ENCODE measurements at regions not wholly inside any gene's neighbourhood (a gene's known extent, or its start where the extent isn't known, plus 50 kb on each side); places are given as distances from the start of the nearest gene placed in this dataset.

- H3K4me1 ChIP-seq (ENCODE audit: control insufficient read depth in 3 of 3, insufficient read depth in 3 of 3, low read length in 3 of 3) = no peaks in the 10 kb centered on the region
- no peaks in the 10 kb centered on the region for H3K27me3 ChIP-seq (ENCODE audit: control insufficient read depth in 3 of 3, insufficient read depth in 3 of 3, low read length in 3 of 3)
- H3K9me3 ChIP-seq (ENCODE audit: control insufficient read depth in 3 of 3, low read length in 3 of 3) = no peaks in the 10 kb centered on the region
- H3K9ac ChIP-seq (ENCODE audit: low read depth in 1 of 3, low read length in 3 of 3) = no peak overlapping the region
- no peak overlapping the region for H3K27ac ChIP-seq (ENCODE audit: low read depth, low read length)
- H3K36me3 ChIP-seq (ENCODE audit: control insufficient read depth in 3 of 3, insufficient read depth in 3 of 3, low read length in 3 of 3) = no peaks in the 10 kb centered on the region
- H3K4me3 ChIP-seq (ENCODE audit: low read length in 3 of 3) = no peak overlapping the region
Measured at GRCh38 chr3:144127700-144128099, 156.1 kb downstream of the DIPK2A start.

GRCh38 chr3:144128108-144128892 lies 156.7 kb downstream of the DIPK2A start:
- Histone ChIP-seq H3K4me1 (ENCODE audit: control insufficient read depth in 3 of 3, insufficient read depth in 3 of 3, low read length in 3 of 3) (no peaks in the 10 kb centered on the region), H3K4me3 (ENCODE audit: low read length in 3 of 3) (no peak overlapping the region), H3K36me3 (ENCODE audit: control insufficient read depth in 3 of 3, insufficient read depth in 3 of 3, low read length in 3 of 3) (no peaks in the 10 kb centered on the region), H3K9ac (ENCODE audit: low read depth in 1 of 3, low read length in 3 of 3) (no peak overlapping the region), H3K27me3 (ENCODE audit: control insufficient read depth in 3 of 3, insufficient read depth in 3 of 3, low read length in 3 of 3) (no peaks in the 10 kb centered on the region), H3K9me3 (ENCODE audit: control insufficient read depth in 3 of 3, low read length in 3 of 3) (no peaks in the 10 kb centered on the region), H3K27ac (ENCODE audit: low read depth, low read length) (no peak overlapping the region)

GRCh38 chr3:144129536-144130214 lies 158.1 kb downstream of the DIPK2A start:
- H3K27me3 ChIP-seq (ENCODE audit: control insufficient read depth in 3 of 3, insufficient read depth in 3 of 3, low read length in 3 of 3) = no peaks in the 10 kb centered on the region
- no peaks in the 10 kb centered on the region for H3K36me3 ChIP-seq (ENCODE audit: control insufficient read depth in 3 of 3, insufficient read depth in 3 of 3, low read length in 3 of 3)
- no peak overlapping the region for H3K27ac ChIP-seq (ENCODE audit: low read depth, low read length)
- H3K9me3 ChIP-seq (ENCODE audit: control insufficient read depth in 3 of 3, low read length in 3 of 3) = no peaks in the 10 kb centered on the region
- no peak overlapping the region for H3K9ac ChIP-seq (ENCODE audit: low read depth in 1 of 3, low read length in 3 of 3)
- no peak overlapping the region for H3K4me3 ChIP-seq (ENCODE audit: low read length in 3 of 3)
- no peaks in the 10 kb centered on the region for H3K4me1 ChIP-seq (ENCODE audit: control insufficient read depth in 3 of 3, insufficient read depth in 3 of 3, low read length in 3 of 3)

- Histone ChIP-seq H3K9me3 (ENCODE audit: control insufficient read depth in 3 of 3, low read length in 3 of 3) (no peaks in the 10 kb centered on the region), H3K36me3 (ENCODE audit: control insufficient read depth in 3 of 3, insufficient read depth in 3 of 3, low read length in 3 of 3) (no peaks in the 10 kb centered on the region), H3K27me3 (ENCODE audit: control insufficient read depth in 3 of 3, insufficient read depth in 3 of 3, low read length in 3 of 3) (no peaks in the 10 kb centered on the region), H3K9ac (ENCODE audit: low read depth in 1 of 3, low read length in 3 of 3) (no peak overlapping the region), H3K4me3 (ENCODE audit: low read length in 3 of 3) (no peak overlapping the region), H3K4me1 (ENCODE audit: control insufficient read depth in 3 of 3, insufficient read depth in 3 of 3, low read length in 3 of 3) (peaks cover 0 to 7% (median 0%) of the 10 kb centered on the region in 3 donors), H3K27ac (ENCODE audit: low read depth, low read length) (no peak overlapping the region)
Measured at GRCh38 chr3:144141074-144141473, 169.5 kb downstream of the DIPK2A start.

GRCh38 chr3:144141496-144141895 lies 169.9 kb downstream of the DIPK2A start:
- H3K9ac ChIP-seq (ENCODE audit: low read depth in 1 of 3, low read length in 3 of 3) = no peak overlapping the region
- H3K4me1 ChIP-seq (ENCODE audit: control insufficient read depth in 3 of 3, insufficient read depth in 3 of 3, low read length in 3 of 3) = peaks cover 0 to 7% (median 0%) of the 10 kb centered on the region in 3 donors
- no peak overlapping the region for H3K27ac ChIP-seq (ENCODE audit: low read depth, low read length)
- no peaks in the 10 kb centered on the region for H3K27me3 ChIP-seq (ENCODE audit: control insufficient read depth in 3 of 3, insufficient read depth in 3 of 3, low read length in 3 of 3)
- no peaks in the 10 kb centered on the region for H3K36me3 ChIP-seq (ENCODE audit: control insufficient read depth in 3 of 3, insufficient read depth in 3 of 3, low read length in 3 of 3)
- H3K4me3 ChIP-seq (ENCODE audit: low read length in 3 of 3) = no peak overlapping the region
- H3K9me3 ChIP-seq (ENCODE audit: control insufficient read depth in 3 of 3, low read length in 3 of 3) = no peaks in the 10 kb centered on the region

- no peak overlapping the region for H3K9ac ChIP-seq (ENCODE audit: low read depth in 1 of 3, low read length in 3 of 3)
- H3K36me3 ChIP-seq (ENCODE audit: control insufficient read depth in 3 of 3, insufficient read depth in 3 of 3, low read length in 3 of 3) = no peaks in the 10 kb centered on the region
- H3K27ac ChIP-seq (ENCODE audit: low read depth, low read length) = peak overlapping the region; percentile 31
- no peaks in the 10 kb centered on the region for H3K27me3 ChIP-seq (ENCODE audit: control insufficient read depth in 3 of 3, insufficient read depth in 3 of 3, low read length in 3 of 3)
- H3K4me1 ChIP-seq (ENCODE audit: control insufficient read depth in 3 of 3, insufficient read depth in 3 of 3, low read length in 3 of 3) = peaks cover 0 to 7% (median 0%) of the 10 kb centered on the region in 3 donors
- H3K4me3 ChIP-seq (ENCODE audit: low read length in 3 of 3) = no peak overlapping the region
- H3K9me3 ChIP-seq (ENCODE audit: control insufficient read depth in 3 of 3, low read length in 3 of 3) = no peaks in the 10 kb centered on the region
Measured at GRCh38 chr3:144142151-144142840, 170.7 kb downstream of the DIPK2A start.

- Histone ChIP-seq H3K36me3 (ENCODE audit: control insufficient read depth in 3 of 3, insufficient read depth in 3 of 3, low read length in 3 of 3) (no peaks in the 10 kb centered on the region), H3K27me3 (ENCODE audit: control insufficient read depth in 3 of 3, insufficient read depth in 3 of 3, low read length in 3 of 3) (no peaks in the 10 kb centered on the region), H3K9me3 (ENCODE audit: control insufficient read depth in 3 of 3, low read length in 3 of 3) (no peaks in the 10 kb centered on the region), H3K9ac (ENCODE audit: low read depth in 1 of 3, low read length in 3 of 3) (no peak overlapping the region), H3K4me1 (ENCODE audit: control insufficient read depth in 3 of 3, insufficient read depth in 3 of 3, low read length in 3 of 3) (no peaks in the 10 kb centered on the region), H3K27ac (ENCODE audit: low read depth, low read length) (no peak overlapping the region), H3K4me3 (ENCODE audit: low read length in 3 of 3) (no peak overlapping the region)
Measured at GRCh38 chr3:144148356-144148755, 176.7 kb downstream of the DIPK2A start.

- no peaks in the 10 kb centered on the region for H3K9me3 ChIP-seq (ENCODE audit: control insufficient read depth in 3 of 3, low read length in 3 of 3)
- no peaks in the 10 kb centered on the region for H3K36me3 ChIP-seq (ENCODE audit: control insufficient read depth in 3 of 3, insufficient read depth in 3 of 3, low read length in 3 of 3)
- no peaks in the 10 kb centered on the region for H3K4me1 ChIP-seq (ENCODE audit: control insufficient read depth in 3 of 3, insufficient read depth in 3 of 3, low read length in 3 of 3)
- no peak overlapping the region for H3K27ac ChIP-seq (ENCODE audit: low read depth, low read length)
- no peak overlapping the region for H3K4me3 ChIP-seq (ENCODE audit: low read length in 3 of 3)
- no peaks in the 10 kb centered on the region for H3K27me3 ChIP-seq (ENCODE audit: control insufficient read depth in 3 of 3, insufficient read depth in 3 of 3, low read length in 3 of 3)
- no peak overlapping the region for H3K9ac ChIP-seq (ENCODE audit: low read depth in 1 of 3, low read length in 3 of 3)
Measured at GRCh38 chr3:144151983-144152382, 180.4 kb downstream of the DIPK2A start.

GRCh38 chr3:144160627-144161026 lies 189.0 kb downstream of the DIPK2A start:
- no peak overlapping the region for H3K9ac ChIP-seq (ENCODE audit: low read depth in 1 of 3, low read length in 3 of 3)
- no peaks in the 10 kb centered on the region for H3K4me1 ChIP-seq (ENCODE audit: control insufficient read depth in 3 of 3, insufficient read depth in 3 of 3, low read length in 3 of 3)
- no peak overlapping the region for H3K27ac ChIP-seq (ENCODE audit: low read depth, low read length)
- no peak overlapping the region for H3K4me3 ChIP-seq (ENCODE audit: low read length in 3 of 3)
- H3K36me3 ChIP-seq (ENCODE audit: control insufficient read depth in 3 of 3, insufficient read depth in 3 of 3, low read length in 3 of 3) = no peaks in the 10 kb centered on the region
- H3K9me3 ChIP-seq (ENCODE audit: control insufficient read depth in 3 of 3, low read length in 3 of 3) = no peaks in the 10 kb centered on the region
- no peaks in the 10 kb centered on the region for H3K27me3 ChIP-seq (ENCODE audit: control insufficient read depth in 3 of 3, insufficient read depth in 3 of 3, low read length in 3 of 3)

- Histone ChIP-seq H3K4me1 (ENCODE audit: control insufficient read depth in 3 of 3, insufficient read depth in 3 of 3, low read length in 3 of 3) (no peaks in the 10 kb centered on the region), H3K27ac (ENCODE audit: low read depth, low read length) (no peak overlapping the region), H3K36me3 (ENCODE audit: control insufficient read depth in 3 of 3, insufficient read depth in 3 of 3, low read length in 3 of 3) (no peaks in the 10 kb centered on the region), H3K9me3 (ENCODE audit: control insufficient read depth in 3 of 3, low read length in 3 of 3) (no peaks in the 10 kb centered on the region), H3K27me3 (ENCODE audit: control insufficient read depth in 3 of 3, insufficient read depth in 3 of 3, low read length in 3 of 3) (no peaks in the 10 kb centered on the region), H3K4me3 (ENCODE audit: low read length in 3 of 3) (no peak overlapping the region), H3K9ac (ENCODE audit: low read depth in 1 of 3, low read length in 3 of 3) (no peak overlapping the region)
Measured at GRCh38 chr3:144162042-144162441, 190.4 kb downstream of the DIPK2A start.
